ENCODE measurements at regions not wholly inside any gene's neighbourhood (a gene's known extent, or its start where the extent isn't known, plus 50 kb on each side); places are given as distances from the start of the nearest gene placed in this dataset.

DNA sequence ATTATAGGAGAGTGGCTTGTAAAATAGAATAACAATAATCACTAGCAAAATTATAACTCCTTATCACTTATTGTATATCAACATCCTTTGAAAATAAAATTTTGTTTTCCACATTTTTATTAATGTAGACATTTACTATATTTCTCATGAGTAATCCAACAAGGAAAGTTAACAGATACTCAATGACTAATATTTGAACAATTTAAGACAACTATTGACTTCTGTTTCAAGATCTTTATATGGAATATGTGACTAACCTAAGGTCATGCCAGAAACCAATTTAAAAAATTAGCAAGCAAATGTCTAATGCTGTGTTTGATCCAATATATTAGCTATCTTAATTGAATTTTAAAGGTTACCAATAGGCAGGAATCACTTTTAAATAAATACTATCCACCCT, 638.5 kb upstream of the FLRT2 start:
- TF ChIP-seq, protein P1, sequence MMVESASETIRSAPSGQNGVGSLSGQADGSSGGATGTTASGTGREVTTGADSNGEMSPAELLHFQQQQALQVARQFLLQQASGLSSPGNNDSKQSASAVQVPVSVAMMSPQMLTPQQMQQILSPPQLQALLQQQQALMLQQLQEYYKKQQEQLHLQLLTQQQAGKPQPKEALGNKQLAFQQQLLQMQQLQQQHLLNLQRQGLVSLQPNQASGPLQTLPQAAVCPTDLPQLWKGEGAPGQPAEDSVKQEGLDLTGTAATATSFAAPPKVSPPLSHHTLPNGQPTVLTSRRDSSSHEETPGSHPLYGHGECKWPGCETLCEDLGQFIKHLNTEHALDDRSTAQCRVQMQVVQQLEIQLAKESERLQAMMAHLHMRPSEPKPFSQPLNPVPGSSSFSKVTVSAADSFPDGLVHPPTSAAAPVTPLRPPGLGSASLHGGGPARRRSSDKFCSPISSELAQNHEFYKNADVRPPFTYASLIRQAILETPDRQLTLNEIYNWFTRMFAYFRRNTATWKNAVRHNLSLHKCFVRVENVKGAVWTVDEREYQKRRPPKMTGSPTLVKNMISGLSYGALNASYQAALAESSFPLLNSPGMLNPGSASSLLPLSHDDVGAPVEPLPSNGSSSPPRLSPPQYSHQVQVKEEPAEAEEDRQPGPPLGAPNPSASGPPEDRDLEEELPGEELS (CRISPR knock-in tag; IDR thresholded peaks at IDR 0.05) = no peak
- TF ChIP-seq CREB1 (CRISPR knock-in tag; IDR thresholded peaks at IDR 0.05) (no peak), FOXK1 (CRISPR knock-in tag; IDR thresholded peaks at IDR 0.05) (no peak), TP53 (CRISPR knock-in tag; IDR thresholded peaks at IDR 0.05) (no peak), ARID4B (CRISPR knock-in tag; IDR thresholded peaks at IDR 0.05; ENCODE audit: borderline replicate concordance) (no peak), MYBL2 (CRISPR knock-in tag; IDR thresholded peaks at IDR 0.05) (no peak), SMAD3 (CRISPR knock-in tag; IDR thresholded peaks at IDR 0.05; ENCODE audit: borderline replicate concordance) (no peak), USF2 (CRISPR knock-in tag; IDR thresholded peaks at IDR 0.05) (no peak), EMX1 (CRISPR knock-in tag; IDR thresholded peaks at IDR 0.05) (no peak)
- TF ChIP-seq, protein P2, sequence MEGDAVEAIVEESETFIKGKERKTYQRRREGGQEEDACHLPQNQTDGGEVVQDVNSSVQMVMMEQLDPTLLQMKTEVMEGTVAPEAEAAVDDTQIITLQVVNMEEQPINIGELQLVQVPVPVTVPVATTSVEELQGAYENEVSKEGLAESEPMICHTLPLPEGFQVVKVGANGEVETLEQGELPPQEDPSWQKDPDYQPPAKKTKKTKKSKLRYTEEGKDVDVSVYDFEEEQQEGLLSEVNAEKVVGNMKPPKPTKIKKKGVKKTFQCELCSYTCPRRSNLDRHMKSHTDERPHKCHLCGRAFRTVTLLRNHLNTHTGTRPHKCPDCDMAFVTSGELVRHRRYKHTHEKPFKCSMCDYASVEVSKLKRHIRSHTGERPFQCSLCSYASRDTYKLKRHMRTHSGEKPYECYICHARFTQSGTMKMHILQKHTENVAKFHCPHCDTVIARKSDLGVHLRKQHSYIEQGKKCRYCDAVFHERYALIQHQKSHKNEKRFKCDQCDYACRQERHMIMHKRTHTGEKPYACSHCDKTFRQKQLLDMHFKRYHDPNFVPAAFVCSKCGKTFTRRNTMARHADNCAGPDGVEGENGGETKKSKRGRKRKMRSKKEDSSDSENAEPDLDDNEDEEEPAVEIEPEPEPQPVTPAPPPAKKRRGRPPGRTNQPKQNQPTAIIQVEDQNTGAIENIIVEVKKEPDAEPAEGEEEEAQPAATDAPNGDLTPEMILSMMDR (IDR thresholded peaks at IDR 0.05) = no peak

Data from WTC11 (cell line).